Lung (tissue), 11 donors: ENCODE measurements at regions not wholly inside any gene's neighbourhood (a gene's known extent, or its start where the extent isn't known, plus 50 kb on each side); places are given as distances from the start of the nearest gene placed in this dataset.

Experiments used
- ATAC-seq: fragments of 200-7000 bp; cut with Tn5 transposase; one replicate; pipeline ENCODE4 v1.9.1; 2020; ENCODE audit warnings: moderate number of reproducible peaks; ENCODE audit not compliant: insufficient read depth, low FRiP score
- DNase-seq, 3 donors: peaks; one replicate each; pipeline ENCODE4 v3.0.0-alpha.2; 2013 to 2017
- H3K27ac ChIP-seq, 2 donors: one replicate each; pipeline ENCODE4 v1.5.1; 2013; ENCODE audit warnings: mild to moderate bottlenecking in 2 of 2, moderate library complexity in 2 of 2, control low read depth in 1 of 2, inconsistent platforms in 1 of 2, low read depth in 1 of 2, low read length in 1 of 2
- H3K27me3 ChIP-seq, 3 donors: one replicate each; pipeline ENCODE4 v1.5.1; 2013; ENCODE audit warnings: low read length in 2 of 3; ENCODE audit not compliant: control insufficient read depth in 3 of 3, insufficient read depth in 3 of 3
- H3K36me3 ChIP-seq, 4 donors: one replicate each; pipeline ENCODE4 v1.5.1; 2013; ENCODE audit warnings: low read length in 4 of 4, mild to moderate bottlenecking in 1 of 4, moderate library complexity in 1 of 4; ENCODE audit not compliant: control insufficient read depth in 4 of 4, insufficient read depth in 4 of 4
- H3K4me1 ChIP-seq, 5 donors: one replicate each; pipeline ENCODE4 v1.5.1; 2013; ENCODE audit warnings: low read length in 5 of 5, mild to moderate bottlenecking in 2 of 5, moderate library complexity in 1 of 5; ENCODE audit not compliant: control insufficient read depth in 5 of 5, insufficient read depth in 5 of 5
- H3K4me3 ChIP-seq: one replicate; pipeline ENCODE4 v1.5.1; 2013; ENCODE audit warnings: mild to moderate bottlenecking, control low read depth, moderate library complexity
- H3K9ac ChIP-seq, 2 donors: one replicate each; pipeline ENCODE4 v1.5.1; 2013; ENCODE audit warnings: low read length in 2 of 2, control low read depth in 1 of 2; ENCODE audit not compliant: insufficient read depth in 1 of 2
- H3K9me3 ChIP-seq, 4 donors: one replicate each; pipeline ENCODE4 v1.5.1; 2013; ENCODE audit warnings: low read length in 3 of 4, mild to moderate bottlenecking in 1 of 4, moderate library complexity in 1 of 4; ENCODE audit not compliant: control insufficient read depth in 4 of 4, insufficient read depth in 3 of 4
- CTCF ChIP-seq: IDR thresholded peaks from 2 replicates; pipeline ENCODE4 v1.5.1; 2012; ENCODE audit warnings: mild to moderate bottlenecking; ENCODE audit errors: control extremely low read depth, extremely low read depth
- WGBS, 2 donors: extraction: QIAGEN DNeasy Blood & Tissue Kit; methylation state at CpG; one replicate each; pipeline ENCODE4 v1.1.7; 2013; 5-methylcytosine and 5-hydroxymethylcytosine counted together
- donor health status: control.
- donor health status: control.
- donor health status: Bipolar disorder and iron deficiency.
- donor health status: healthy.
- donor health status: DM: yes; HTN: yes; CAD: no.

GRCh38 chr7:32360127-32360526 is 130.1 kb downstream of the LSM5 start:
- TF ChIP-seq CTCF: no peak
- Histone ChIP-seq H3K9me3 (peaks cover 0 to 9% (median 0%) of the 10 kb centered on the region in 4 donors), H3K27me3 (peaks cover 0 to 2% (median 0%) of the 10 kb centered on the region in 3 donors), H3K9ac (no peak overlapping the region), H3K4me3 (no peak overlapping the region), H3K36me3 (no peaks in the 10 kb centered on the region), H3K4me1 (no peaks in the 10 kb centered on the region), H3K27ac (no peak overlapping the region)
- DNase-seq: no peak
- 85 to 94% methylated on average over 5 of the region's 5 CpGs for WGBS, 2 donors
- no peak for ATAC-seq

GRCh38 chr7:32357535-32358277 is 132.5 kb downstream of the LSM5 start:
- DNase-seq: peak in 1 of 3 donors; percentile 8
- no peak for TF ChIP-seq CTCF
- H3K4me3 ChIP-seq: no peak overlapping the region
- no peak overlapping the region for H3K27ac ChIP-seq
- 39 to 45% methylated on average over 8 of the region's 8 CpGs for WGBS, 2 donors
- no peak for ATAC-seq
- H3K27me3 ChIP-seq: peaks cover 0 to 2% (median 0%) of the 10 kb centered on the region in 3 donors
- H3K36me3 ChIP-seq: no peaks in the 10 kb centered on the region
- H3K9ac ChIP-seq: no peak overlapping the region
- H3K9me3 ChIP-seq: peaks cover 0 to 2% (median 0%) of the 10 kb centered on the region in 4 donors
- H3K4me1 ChIP-seq: no peaks in the 10 kb centered on the region

DNA sequence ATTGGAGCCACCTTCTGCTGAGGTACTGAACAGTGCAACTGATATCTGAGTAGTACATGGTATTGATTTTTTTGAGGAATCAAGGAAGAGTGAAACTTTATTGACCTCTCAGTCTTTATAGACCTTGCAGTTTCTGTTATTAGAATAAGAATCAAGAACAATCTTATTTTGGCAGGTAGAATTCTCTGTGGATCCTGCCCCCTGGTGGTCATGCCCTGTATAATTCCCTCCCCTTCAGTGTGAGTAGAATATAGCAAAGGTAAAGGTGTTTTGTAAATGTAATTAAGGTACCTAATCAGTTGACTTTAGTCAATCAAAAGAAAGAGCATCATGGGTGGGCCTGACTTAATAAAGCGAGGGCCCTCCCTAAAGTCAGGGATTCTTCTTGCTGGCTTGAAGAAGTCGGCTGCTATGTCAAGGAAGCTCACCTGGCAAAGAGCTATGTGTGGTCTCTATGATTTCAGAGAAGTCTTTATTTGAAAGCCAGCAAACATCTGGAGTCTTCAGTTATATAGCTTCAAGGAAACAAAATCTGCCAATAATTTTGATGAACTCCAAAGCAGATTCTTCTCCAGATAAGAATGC is 142.8 kb downstream of the LSM5 start:
- 84 to 95% methylated on average over 2 of the region's 2 CpGs for WGBS, 2 donors
- no peak overlapping the region for H3K9ac ChIP-seq
- H3K36me3 ChIP-seq: no peaks in the 10 kb centered on the region
- H3K4me1 ChIP-seq: no peaks in the 10 kb centered on the region
- DNase-seq (peak in 2 of 3 donors; percentile 7 to 32), ATAC-seq (no peak)
- no peak overlapping the region for H3K4me3 ChIP-seq
- no peak overlapping the region for H3K27ac ChIP-seq
- no peaks in the 10 kb centered on the region for H3K9me3 ChIP-seq
- no peak for TF ChIP-seq CTCF
- no peaks in the 10 kb centered on the region for H3K27me3 ChIP-seq
